Liver (tissue), 8 donors: ENCODE measurements at regions not wholly inside any gene's neighbourhood (a gene's known extent, or its start where the extent isn't known, plus 50 kb on each side); places are given as distances from the start of the nearest gene placed in this dataset.

ENCODE experiments used
- DNase-seq: peaks from one replicate; pipeline ENCODE4 v3.0.0-alpha.2; 2017; ENCODE audit warnings: low spot score
- H3K27ac ChIP-seq, 2 donors: one replicate each; pipeline ENCODE4 v1.7.0; 2013; ENCODE audit warnings: inconsistent platforms in 2 of 2, low read length in 2 of 2, control low read depth in 1 of 2, low read depth in 1 of 2, mild to moderate bottlenecking in 1 of 2
- H3K27me3 ChIP-seq, 4 donors: one replicate each; pipeline versions ENCODE4 v1.6.1 to v1.7.0; 2013; ENCODE audit warnings: low read length in 3 of 4, inconsistent platforms in 1 of 4, mild to moderate bottlenecking in 1 of 4, moderate library complexity in 1 of 4; ENCODE audit not compliant: control insufficient read depth in 4 of 4, insufficient read depth in 4 of 4
- H3K36me3 ChIP-seq, 4 donors: one replicate each; pipeline versions ENCODE4 v1.6.1 to v1.7.0; 2013; ENCODE audit warnings: low read length in 3 of 4, mild to moderate bottlenecking in 3 of 4, low read depth in 1 of 4, moderate library complexity in 1 of 4; ENCODE audit not compliant: control insufficient read depth in 4 of 4, insufficient read depth in 3 of 4
- H3K4me1 ChIP-seq, 4 donors: one replicate each; pipeline versions ENCODE4 v1.6.1 to v1.7.0; 2013; ENCODE audit warnings: low read length in 3 of 4, mild to moderate bottlenecking in 3 of 4, moderate library complexity in 1 of 4; ENCODE audit not compliant: control insufficient read depth in 4 of 4, insufficient read depth in 4 of 4
- H3K4me3 ChIP-seq, 3 donors: one replicate each; pipeline versions ENCODE4 v1.6.1 to v1.7.0; 2013; ENCODE audit warnings: low read length in 3 of 3, control low read depth in 1 of 3, low read depth in 1 of 3, mild to moderate bottlenecking in 1 of 3
- H3K9ac ChIP-seq, 2 donors: one replicate each; pipeline ENCODE4 v1.7.0; 2013; ENCODE audit warnings: low read length in 2 of 2, mild to moderate bottlenecking in 2 of 2, moderate library complexity in 2 of 2, control low read depth in 1 of 2, low read depth in 1 of 2
- H3K9me3 ChIP-seq, 4 donors: one replicate each; pipeline versions ENCODE4 v1.6.1 to v1.7.0; 2013; ENCODE audit warnings: low read length in 3 of 4; ENCODE audit not compliant: control insufficient read depth in 4 of 4
- EGR1 ChIP-seq, 2 donors: IDR thresholded peaks; 2 replicates each; pipeline ENCODE4 v1.6.1; 2016 to 2018; ENCODE audit warnings: antibody characterized with exemption in 2 of 2, low read depth in 2 of 2
- FOXA1 ChIP-seq: IDR thresholded peaks from 2 replicates; pipeline ENCODE4 v1.6.1; 2016; ENCODE audit warnings: antibody characterized with exemption
- FOXA2 ChIP-seq: IDR thresholded peaks from 2 replicates; pipeline ENCODE4 v1.6.1; 2016; ENCODE audit warnings: antibody characterized with exemption
- GABPA ChIP-seq, 2 donors: IDR thresholded peaks in 1 of 2; conservative IDR thresholded peaks in 1 of 2; 2 replicates each; pipeline ENCODE4 v1.6.1; 2016; ENCODE audit warnings: antibody characterized with exemption in 2 of 2, mild to moderate bottlenecking in 1 of 2, moderate library complexity in 1 of 2
- HNF4G ChIP-seq: IDR thresholded peaks from 2 replicates; pipeline ENCODE4 v1.6.1; 2016; ENCODE audit warnings: antibody characterized with exemption
- JUND ChIP-seq, 2 donors: IDR thresholded peaks; 2 replicates each; pipeline ENCODE4 v1.6.1; 2016; ENCODE audit warnings: antibody characterized with exemption in 2 of 2
- NR2F2 ChIP-seq: IDR thresholded peaks from 2 replicates; pipeline ENCODE4 v1.6.1; 2016; ENCODE audit warnings: antibody characterized with exemption
- RAD21 ChIP-seq, 2 donors: IDR thresholded peaks; 2 replicates each; pipeline ENCODE4 v1.6.1; 2016; ENCODE audit warnings: antibody characterized with exemption in 2 of 2, mild to moderate bottlenecking in 2 of 2
- RXRA ChIP-seq, 2 donors: IDR thresholded peaks; 2 replicates each; pipeline ENCODE4 v1.6.1; 2017 to 2018; ENCODE audit warnings: antibody characterized with exemption in 2 of 2, mild to moderate bottlenecking in 1 of 2
- SP1 ChIP-seq: IDR thresholded peaks from 2 replicates; pipeline ENCODE4 v1.6.1; 2018; ENCODE audit warnings: antibody characterized with exemption, mild to moderate bottlenecking
- TAF1 ChIP-seq: conservative IDR thresholded peaks from 2 replicates; pipeline ENCODE4 v1.6.1; 2016; ENCODE audit warnings: antibody characterized with exemption, mild to moderate bottlenecking
- YY1 ChIP-seq: IDR thresholded peaks from 2 replicates; pipeline ENCODE4 v1.6.1; 2016; ENCODE audit warnings: antibody characterized with exemption, mild to moderate bottlenecking
- WGBS: extraction: QIAGEN DNeasy Blood & Tissue Kit; methylation state at CpG from one replicate; pipeline ENCODE4 v1.1.7; 2013; 5-methylcytosine and 5-hydroxymethylcytosine counted together
- TF ChIP-seq, protein P1 (sequence below): IDR thresholded peaks from 2 replicates; pipeline ENCODE4 v1.6.1; 2016; ENCODE audit warnings: antibody characterized with exemption
- TF ChIP-seq, protein P2 (sequence below): IDR thresholded peaks from 2 replicates; pipeline ENCODE4 v1.6.1; 2016; ENCODE audit warnings: antibody characterized with exemption, mild to moderate bottlenecking
- TF ChIP-seq, protein P3 (sequence below): fragments of 150-350 bp; IDR thresholded peaks from 2 replicates; pipeline ENCODE4 v1.5.1; 2017; ENCODE audit warnings: improper control_type of control experiment, low read depth, low read length; ENCODE audit not compliant: missing input control
- TF ChIP-seq, protein P4 (sequence below): IDR thresholded peaks from 2 replicates; pipeline ENCODE4 v1.6.1; 2016; ENCODE audit warnings: antibody characterized with exemption
- TF ChIP-seq, protein P5 (sequence below): IDR thresholded peaks from 2 replicates; pipeline ENCODE4 v1.6.1; 2016; ENCODE audit warnings: antibody characterized with exemption
- donor health status: healthy.
- donor health status: healthy.
- donor health status: healthy.
- donor health status: healthy.
- donor health status: healthy.

DNA sequence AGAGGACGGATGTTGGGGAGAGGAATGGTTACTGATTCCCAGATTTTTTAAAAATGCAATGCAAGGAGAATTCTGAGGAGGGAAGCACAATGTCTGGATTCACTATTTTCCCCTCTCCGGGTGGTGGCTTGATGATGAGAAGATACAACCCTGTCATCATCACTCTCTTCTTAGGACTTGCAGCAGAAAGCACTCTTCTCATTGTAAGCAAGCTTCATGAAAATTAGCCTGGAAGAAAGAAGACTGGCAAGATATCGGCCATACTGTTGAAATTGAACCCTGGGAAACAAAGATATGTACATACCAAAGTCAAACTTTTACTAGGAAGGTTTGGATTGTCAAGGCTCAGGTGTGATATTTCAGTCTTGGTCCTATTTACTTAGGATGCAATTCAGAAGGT lies 195.7 kb downstream of the EDN1 start:
- TF ChIP-seq GABPA (IDR thresholded peaks at IDR 0.05 in 1 of 2, conservative IDR thresholded peaks at IDR 0.05 in 1 of 2) (no peak), RAD21 (IDR thresholded peaks at IDR 0.05) (no peak), EGR1 (IDR thresholded peaks at IDR 0.05; ENCODE audit: low read depth in 2 of 2) (no peak), HNF4G (no peak), FOXA2 (no peak), YY1 (no peak), SP1 (no peak), NR2F2 (no peak), FOXA1 (no peak), TAF1 (no peak)
- TF ChIP-seq, protein P1, sequence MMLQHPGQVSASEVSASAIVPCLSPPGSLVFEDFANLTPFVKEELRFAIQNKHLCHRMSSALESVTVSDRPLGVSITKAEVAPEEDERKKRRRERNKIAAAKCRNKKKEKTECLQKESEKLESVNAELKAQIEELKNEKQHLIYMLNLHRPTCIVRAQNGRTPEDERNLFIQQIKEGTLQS: no peak
- TF ChIP-seq, protein P2, sequence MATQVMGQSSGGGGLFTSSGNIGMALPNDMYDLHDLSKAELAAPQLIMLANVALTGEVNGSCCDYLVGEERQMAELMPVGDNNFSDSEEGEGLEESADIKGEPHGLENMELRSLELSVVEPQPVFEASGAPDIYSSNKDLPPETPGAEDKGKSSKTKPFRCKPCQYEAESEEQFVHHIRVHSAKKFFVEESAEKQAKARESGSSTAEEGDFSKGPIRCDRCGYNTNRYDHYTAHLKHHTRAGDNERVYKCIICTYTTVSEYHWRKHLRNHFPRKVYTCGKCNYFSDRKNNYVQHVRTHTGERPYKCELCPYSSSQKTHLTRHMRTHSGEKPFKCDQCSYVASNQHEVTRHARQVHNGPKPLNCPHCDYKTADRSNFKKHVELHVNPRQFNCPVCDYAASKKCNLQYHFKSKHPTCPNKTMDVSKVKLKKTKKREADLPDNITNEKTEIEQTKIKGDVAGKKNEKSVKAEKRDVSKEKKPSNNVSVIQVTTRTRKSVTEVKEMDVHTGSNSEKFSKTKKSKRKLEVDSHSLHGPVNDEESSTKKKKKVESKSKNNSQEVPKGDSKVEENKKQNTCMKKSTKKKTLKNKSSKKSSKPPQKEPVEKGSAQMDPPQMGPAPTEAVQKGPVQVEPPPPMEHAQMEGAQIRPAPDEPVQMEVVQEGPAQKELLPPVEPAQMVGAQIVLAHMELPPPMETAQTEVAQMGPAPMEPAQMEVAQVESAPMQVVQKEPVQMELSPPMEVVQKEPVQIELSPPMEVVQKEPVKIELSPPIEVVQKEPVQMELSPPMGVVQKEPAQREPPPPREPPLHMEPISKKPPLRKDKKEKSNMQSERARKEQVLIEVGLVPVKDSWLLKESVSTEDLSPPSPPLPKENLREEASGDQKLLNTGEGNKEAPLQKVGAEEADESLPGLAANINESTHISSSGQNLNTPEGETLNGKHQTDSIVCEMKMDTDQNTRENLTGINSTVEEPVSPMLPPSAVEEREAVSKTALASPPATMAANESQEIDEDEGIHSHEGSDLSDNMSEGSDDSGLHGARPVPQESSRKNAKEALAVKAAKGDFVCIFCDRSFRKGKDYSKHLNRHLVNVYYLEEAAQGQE: no peak
- TF ChIP-seq, protein P3, sequence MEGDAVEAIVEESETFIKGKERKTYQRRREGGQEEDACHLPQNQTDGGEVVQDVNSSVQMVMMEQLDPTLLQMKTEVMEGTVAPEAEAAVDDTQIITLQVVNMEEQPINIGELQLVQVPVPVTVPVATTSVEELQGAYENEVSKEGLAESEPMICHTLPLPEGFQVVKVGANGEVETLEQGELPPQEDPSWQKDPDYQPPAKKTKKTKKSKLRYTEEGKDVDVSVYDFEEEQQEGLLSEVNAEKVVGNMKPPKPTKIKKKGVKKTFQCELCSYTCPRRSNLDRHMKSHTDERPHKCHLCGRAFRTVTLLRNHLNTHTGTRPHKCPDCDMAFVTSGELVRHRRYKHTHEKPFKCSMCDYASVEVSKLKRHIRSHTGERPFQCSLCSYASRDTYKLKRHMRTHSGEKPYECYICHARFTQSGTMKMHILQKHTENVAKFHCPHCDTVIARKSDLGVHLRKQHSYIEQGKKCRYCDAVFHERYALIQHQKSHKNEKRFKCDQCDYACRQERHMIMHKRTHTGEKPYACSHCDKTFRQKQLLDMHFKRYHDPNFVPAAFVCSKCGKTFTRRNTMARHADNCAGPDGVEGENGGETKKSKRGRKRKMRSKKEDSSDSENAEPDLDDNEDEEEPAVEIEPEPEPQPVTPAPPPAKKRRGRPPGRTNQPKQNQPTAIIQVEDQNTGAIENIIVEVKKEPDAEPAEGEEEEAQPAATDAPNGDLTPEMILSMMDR: no peak
- TF ChIP-seq, protein P4, sequence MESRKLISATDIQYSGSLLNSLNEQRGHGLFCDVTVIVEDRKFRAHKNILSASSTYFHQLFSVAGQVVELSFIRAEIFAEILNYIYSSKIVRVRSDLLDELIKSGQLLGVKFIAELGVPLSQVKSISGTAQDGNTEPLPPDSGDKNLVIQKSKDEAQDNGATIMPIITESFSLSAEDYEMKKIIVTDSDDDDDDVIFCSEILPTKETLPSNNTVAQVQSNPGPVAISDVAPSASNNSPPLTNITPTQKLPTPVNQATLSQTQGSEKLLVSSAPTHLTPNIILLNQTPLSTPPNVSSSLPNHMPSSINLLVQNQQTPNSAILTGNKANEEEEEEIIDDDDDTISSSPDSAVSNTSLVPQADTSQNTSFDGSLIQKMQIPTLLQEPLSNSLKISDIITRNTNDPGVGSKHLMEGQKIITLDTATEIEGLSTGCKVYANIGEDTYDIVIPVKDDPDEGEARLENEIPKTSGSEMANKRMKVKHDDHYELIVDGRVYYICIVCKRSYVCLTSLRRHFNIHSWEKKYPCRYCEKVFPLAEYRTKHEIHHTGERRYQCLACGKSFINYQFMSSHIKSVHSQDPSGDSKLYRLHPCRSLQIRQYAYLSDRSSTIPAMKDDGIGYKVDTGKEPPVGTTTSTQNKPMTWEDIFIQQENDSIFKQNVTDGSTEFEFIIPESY: no peak
- H3K9ac ChIP-seq: no peak overlapping the region
- WGBS: 85% methylated on average over 3 of the region's 3 CpGs
- no peak overlapping the region for H3K4me3 ChIP-seq
- no peaks in the 10 kb centered on the region for H3K27me3 ChIP-seq
- H3K36me3 ChIP-seq: no peaks in the 10 kb centered on the region
- no peaks in the 10 kb centered on the region for H3K4me1 ChIP-seq
- no peak for DNase-seq
- H3K27ac ChIP-seq: no peak overlapping the region
- H3K9me3 ChIP-seq: no peaks in the 10 kb centered on the region

DNA sequence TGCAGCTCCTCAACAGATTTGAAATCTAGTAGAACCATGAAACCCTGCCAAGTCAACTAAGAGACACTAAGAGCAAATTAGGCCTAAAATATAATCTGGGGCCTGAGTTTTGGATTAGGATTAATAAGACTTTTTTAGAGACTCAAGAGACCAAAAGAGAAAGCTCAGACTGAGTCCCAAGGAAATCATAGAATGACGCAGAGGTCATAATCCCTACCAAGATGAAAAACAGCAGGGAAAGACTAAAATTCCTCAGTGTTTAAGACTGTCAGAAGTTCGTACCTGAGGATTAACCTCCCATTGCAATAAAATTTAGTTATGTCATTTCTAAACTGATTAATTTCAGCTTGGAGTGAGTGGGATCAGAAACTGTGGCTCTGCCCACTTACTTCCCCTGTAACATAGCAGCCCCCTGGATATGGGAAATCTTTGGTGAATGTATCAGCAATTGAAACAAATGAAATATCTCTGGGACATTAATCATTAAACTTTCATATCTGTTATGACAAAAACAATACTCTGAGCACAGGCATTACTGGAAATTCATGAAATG lies 200.3 kb downstream of the EDN1 start:
- peak overlapping the region; percentile 29 to 51 for H3K27ac ChIP-seq
- no peaks in the 10 kb centered on the region for H3K4me1 ChIP-seq
- no peak for DNase-seq
- no peak overlapping the region for H3K4me3 ChIP-seq
- H3K9me3 ChIP-seq: no peaks in the 10 kb centered on the region
- H3K9ac ChIP-seq: no peak overlapping the region
- WGBS: 79% methylated on average over 2 of the region's 2 CpGs
- no peaks in the 10 kb centered on the region for H3K36me3 ChIP-seq
- no peaks in the 10 kb centered on the region for H3K27me3 ChIP-seq
- TF ChIP-seq RAD21 (IDR thresholded peaks at IDR 0.05) (no peak), EGR1 (IDR thresholded peaks at IDR 0.05; ENCODE audit: low read depth in 2 of 2) (no peak), RXRA (IDR thresholded peaks at IDR 0.05) (no peak), FOXA1 (no peak), NR2F2 (no peak), YY1 (no peak), GABPA (IDR thresholded peaks at IDR 0.05 in 1 of 2, conservative IDR thresholded peaks at IDR 0.05 in 1 of 2) (no peak), JUND (IDR thresholded peaks at IDR 0.05) (no peak), SP1 (no peak), TAF1 (no peak), HNF4G (no peak), FOXA2 (no peak)
- TF ChIP-seq, protein P5, sequence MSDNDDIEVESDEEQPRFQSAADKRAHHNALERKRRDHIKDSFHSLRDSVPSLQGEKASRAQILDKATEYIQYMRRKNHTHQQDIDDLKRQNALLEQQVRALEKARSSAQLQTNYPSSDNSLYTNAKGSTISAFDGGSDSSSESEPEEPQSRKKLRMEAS: no peak
- TF ChIP-seq, protein P4: no peak
- TF ChIP-seq, protein P3: no peak
- TF ChIP-seq, protein P1: no peak
